ENCODE measurements at regions not wholly inside any gene's neighbourhood (a gene's known extent, or its start where the extent isn't known, plus 50 kb on each side); places are given as distances from the start of the nearest gene placed in this dataset.

DNA sequence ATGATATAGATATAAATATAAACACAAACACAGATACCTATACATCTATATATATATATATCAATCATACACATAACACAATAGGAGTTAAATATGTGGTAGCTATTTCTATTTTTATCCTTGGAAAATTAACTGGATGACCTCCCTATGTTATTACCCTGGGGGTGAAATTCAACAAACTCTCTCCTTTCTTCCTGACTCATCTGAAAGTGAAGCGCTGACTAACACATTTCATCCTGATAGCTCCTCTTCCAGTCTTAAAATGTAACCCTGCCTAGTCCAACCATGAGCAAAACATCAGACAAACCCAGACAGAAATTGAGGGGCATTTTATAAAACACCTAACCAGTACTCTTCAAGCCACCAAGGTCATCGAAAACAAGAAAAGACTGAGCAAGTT lies 220.6 kb upstream of the ISX start:
- H3K9ac ChIP-seq: no peak overlapping the region

DNA sequence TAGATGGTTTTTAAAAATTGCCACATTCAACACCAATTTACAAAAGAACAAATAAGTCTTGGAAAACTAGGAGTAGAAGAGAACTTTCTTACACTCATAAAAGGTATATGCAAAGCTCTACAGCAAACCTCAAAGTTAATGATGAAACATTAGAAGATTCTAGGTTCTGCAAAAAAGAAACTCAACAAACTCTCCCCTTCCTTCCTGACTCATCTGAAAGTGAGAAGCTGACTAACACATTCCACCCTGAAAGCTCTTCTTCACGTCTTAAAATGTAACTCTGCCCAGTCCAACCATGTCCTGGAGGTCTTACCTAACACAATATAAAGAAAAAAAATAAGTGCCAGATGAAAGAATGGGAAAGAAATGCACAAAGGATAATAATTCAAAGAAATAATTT lies 218.9 kb upstream of the ISX start:
- H3K36me3 Mint-ChIP-seq: no peaks in the 10 kb centered on the region

More for the DNA sequence above, 220.6 kb upstream of the ISX start:
- Histone ChIP-seq H3K27ac (no peak overlapping the region), H3K4me3 (no peak overlapping the region), H3K9me3 (ENCODE audit: low read depth) (no peaks in the 10 kb centered on the region), H4K20me1 (ENCODE audit: low read depth) (no peaks in the 10 kb centered on the region), H3K79me2 (ENCODE audit: low read depth) (no peaks in the 10 kb centered on the region), H3K36me3 (no peaks in the 10 kb centered on the region), H3F3A (ENCODE audit: low read depth) (peaks cover 20% of the 10 kb centered on the region), H3K4me2 (no peak overlapping the region), H2AFZ (replicated peaks) (no peak overlapping the region), H3K4me1 (peaks cover 18% of the 10 kb centered on the region), H3K27me3 (no peaks in the 10 kb centered on the region)
- no peak for DNase-seq (ENCODE audit: low spot score)
- TF ChIP-seq, protein P1, sequence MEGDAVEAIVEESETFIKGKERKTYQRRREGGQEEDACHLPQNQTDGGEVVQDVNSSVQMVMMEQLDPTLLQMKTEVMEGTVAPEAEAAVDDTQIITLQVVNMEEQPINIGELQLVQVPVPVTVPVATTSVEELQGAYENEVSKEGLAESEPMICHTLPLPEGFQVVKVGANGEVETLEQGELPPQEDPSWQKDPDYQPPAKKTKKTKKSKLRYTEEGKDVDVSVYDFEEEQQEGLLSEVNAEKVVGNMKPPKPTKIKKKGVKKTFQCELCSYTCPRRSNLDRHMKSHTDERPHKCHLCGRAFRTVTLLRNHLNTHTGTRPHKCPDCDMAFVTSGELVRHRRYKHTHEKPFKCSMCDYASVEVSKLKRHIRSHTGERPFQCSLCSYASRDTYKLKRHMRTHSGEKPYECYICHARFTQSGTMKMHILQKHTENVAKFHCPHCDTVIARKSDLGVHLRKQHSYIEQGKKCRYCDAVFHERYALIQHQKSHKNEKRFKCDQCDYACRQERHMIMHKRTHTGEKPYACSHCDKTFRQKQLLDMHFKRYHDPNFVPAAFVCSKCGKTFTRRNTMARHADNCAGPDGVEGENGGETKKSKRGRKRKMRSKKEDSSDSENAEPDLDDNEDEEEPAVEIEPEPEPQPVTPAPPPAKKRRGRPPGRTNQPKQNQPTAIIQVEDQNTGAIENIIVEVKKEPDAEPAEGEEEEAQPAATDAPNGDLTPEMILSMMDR (IDR thresholded peaks at IDR 0.05): no peak
- TF ChIP-seq EZH2phosphoT487 (IDR thresholded peaks at IDR 0.05) (no peak), EZH2 (IDR thresholded peaks at IDR 0.05) (no peak)
- no peak overlapping the region for H3K27ac Mint-ChIP-seq
- peaks cover 6% of the 10 kb centered on the region for H3K9me3 Mint-ChIP-seq
- H3K27me3 Mint-ChIP-seq (ENCODE audit: insufficient read depth, low read depth): peaks cover 4% of the 10 kb centered on the region
- H3K4me1 Mint-ChIP-seq: peaks cover 10% of the 10 kb centered on the region
- H3K36me3 Mint-ChIP-seq: no peaks in the 10 kb centered on the region
- H3K4me3 Mint-ChIP-seq: no peak overlapping the region

DNA sequence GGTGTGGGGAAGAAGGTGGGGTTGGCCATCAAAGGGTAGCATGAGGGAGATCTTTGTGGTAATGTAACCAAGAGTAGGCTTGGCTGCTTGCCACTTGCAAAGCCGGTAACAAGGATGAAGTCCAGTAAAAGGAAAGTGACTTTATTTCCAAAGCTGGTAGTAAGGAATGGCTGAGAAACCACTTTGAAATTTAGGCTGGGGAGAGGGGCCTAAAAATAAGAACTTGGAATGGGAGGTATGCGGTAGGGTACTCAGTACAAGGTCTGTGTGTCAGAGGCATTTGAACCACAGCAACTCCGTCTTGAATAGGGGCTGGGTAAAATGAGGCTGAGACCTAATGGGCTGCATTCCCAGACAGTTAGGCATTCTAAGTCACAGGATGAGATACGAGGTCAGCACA lies 216.0 kb upstream of the ISX start:
- Histone ChIP-seq H3K36me3 (no peaks in the 10 kb centered on the region), H3K27me3 (no peaks in the 10 kb centered on the region), H3K9me3 (ENCODE audit: low read depth) (no peaks in the 10 kb centered on the region), H3F3A (ENCODE audit: low read depth) (no peaks in the 10 kb centered on the region), H2AFZ (replicated peaks) (no peak overlapping the region), H3K4me2 (no peak overlapping the region), H3K4me3 (no peak overlapping the region), H3K4me1 (no peaks in the 10 kb centered on the region), H3K79me2 (ENCODE audit: low read depth) (no peaks in the 10 kb centered on the region), H3K9ac (no peak overlapping the region), H3K27ac (no peak overlapping the region), H4K20me1 (ENCODE audit: low read depth) (no peaks in the 10 kb centered on the region)
- Mint-ChIP-seq H3K4me1 (no peaks in the 10 kb centered on the region), H3K27ac (no peak overlapping the region), H3K4me3 (peak overlapping the region; percentile 11), H3K9me3 (peaks cover 2% of the 10 kb centered on the region), H3K36me3 (no peaks in the 10 kb centered on the region), H3K27me3 (ENCODE audit: insufficient read depth, low read depth) (peaks cover 3% of the 10 kb centered on the region)
- TF ChIP-seq, protein P1 (IDR thresholded peaks at IDR 0.05): no peak
- TF ChIP-seq EZH2 (IDR thresholded peaks at IDR 0.05) (no peak), EZH2phosphoT487 (IDR thresholded peaks at IDR 0.05) (no peak)
- DNase-seq (ENCODE audit: low spot score): no peak

More for the DNA sequence above, 218.9 kb upstream of the ISX start:
- Mint-ChIP-seq H3K4me3 (no peak overlapping the region), H3K27me3 (ENCODE audit: insufficient read depth, low read depth) (peaks cover 3% of the 10 kb centered on the region), H3K4me1 (peaks cover under 1% of the 10 kb centered on the region), H3K27ac (no peak overlapping the region), H3K9me3 (peaks cover 6% of the 10 kb centered on the region)
- H3K27me3 ChIP-seq: no peaks in the 10 kb centered on the region
- TF ChIP-seq EZH2 (IDR thresholded peaks at IDR 0.05) (no peak), EZH2phosphoT487 (IDR thresholded peaks at IDR 0.05) (no peak)
- TF ChIP-seq, protein P1 (IDR thresholded peaks at IDR 0.05): no peak
- no peaks in the 10 kb centered on the region for H3K9me3 ChIP-seq (ENCODE audit: low read depth)
- no peak overlapping the region for H3K4me3 ChIP-seq
- peaks cover 3% of the 10 kb centered on the region for H3F3A ChIP-seq (ENCODE audit: low read depth)
- no peak for DNase-seq (ENCODE audit: low spot score)
- no peaks in the 10 kb centered on the region for H3K79me2 ChIP-seq (ENCODE audit: low read depth)
- no peak overlapping the region for H2AFZ ChIP-seq (replicated peaks)
- H3K9ac ChIP-seq: no peak overlapping the region
- H3K4me2 ChIP-seq: no peak overlapping the region
- peaks cover 1% of the 10 kb centered on the region for H3K4me1 ChIP-seq
- H3K36me3 ChIP-seq: no peaks in the 10 kb centered on the region
- no peaks in the 10 kb centered on the region for H4K20me1 ChIP-seq (ENCODE audit: low read depth)
- no peak overlapping the region for H3K27ac ChIP-seq
